HL-60 (cell line): ENCODE measurements at regions not wholly inside any gene's neighbourhood (a gene's known extent, or its start where the extent isn't known, plus 50 kb on each side); places are given as distances from the start of the nearest gene placed in this dataset.

ENCODE experiments used
- CTCF ChIP-seq: IDR thresholded peaks from one replicate; pipeline ENCODE4 v1.5.1; 2011; ENCODE audit warnings: low read length, control low read depth, inconsistent platforms; ENCODE audit not compliant: insufficient read depth
- GABPA ChIP-seq: IDR thresholded peaks from 2 replicates; pipeline ENCODE4 v1.6.1; 2012; ENCODE audit warnings: low read depth
- POLR2AphosphoS5 ChIP-seq: IDR thresholded peaks from 2 replicates; pipeline ENCODE4 v1.6.1; 2012; ENCODE audit warnings: low read depth
- REST ChIP-seq: IDR thresholded peaks from 2 replicates; pipeline ENCODE4 v1.6.1; 2012; ENCODE audit warnings: low read depth; ENCODE audit not compliant: insufficient replicate concordance

GRCh38 chr10:35927341-35927740, 285.2 kb upstream of the FZD8 start:
- TF ChIP-seq CTCF (no peak), POLR2AphosphoS5 (no peak), GABPA (no peak), REST (no peak)
